HG03108 (cell line): ENCODE measurements at regions not wholly inside any gene's neighbourhood (a gene's known extent, or its start where the extent isn't known, plus 50 kb on each side); places are given as distances from the start of the nearest gene placed in this dataset.

ENCODE experiments used
- ATAC-seq: cut with Tn5 transposase; IDR thresholded peaks from one replicate; pipeline ENCODE4 v1.9.1; 2021; ENCODE audit warnings: moderate library complexity; ENCODE audit not compliant: unreplicated experiment

GRCh38 chr10:43864656-43865055, 216.0 kb upstream of the ZNF32 start:
- no peak for ATAC-seq

- no peak for ATAC-seq
Observed at GRCh38 chr10:43863859-43864591, 215.3 kb upstream of the ZNF32 start.

GRCh38 chr10:43863270-43863669, 214.6 kb upstream of the ZNF32 start:
- no peak for ATAC-seq

- no peak for ATAC-seq
Observed at GRCh38 chr10:43862756-43863155, 214.1 kb upstream of the ZNF32 start.

GRCh38 chr10:43861966-43862751, 213.5 kb upstream of the ZNF32 start:
- ATAC-seq = no peak

GRCh38 chr10:43859016-43859525, 210.4 kb upstream of the ZNF32 start:
- ATAC-seq = no peak

- no peak for ATAC-seq
Observed at GRCh38 chr10:43857931-43858315, 209.2 kb upstream of the ZNF32 start.

GRCh38 chr10:43857206-43857930, 208.7 kb upstream of the ZNF32 start:
- ATAC-seq = no peak

GRCh38 chr10:43856299-43856698, 207.6 kb upstream of the ZNF32 start:
- ATAC-seq = no peak

GRCh38 chr10:43855667-43856210, 207.1 kb upstream of the ZNF32 start:
- no peak for ATAC-seq

- ATAC-seq = no peak
Observed at GRCh38 chr10:43854007-43854406, 205.3 kb upstream of the ZNF32 start.

- no peak for ATAC-seq
Observed at GRCh38 chr10:43853369-43853768, 204.7 kb upstream of the ZNF32 start.

- ATAC-seq = no peak
Observed at GRCh38 chr10:43852644-43853214, 204.0 kb upstream of the ZNF32 start.

- no peak for ATAC-seq
Observed at GRCh38 chr10:43852149-43852548, 203.5 kb upstream of the ZNF32 start.

- ATAC-seq = no peak
Observed at GRCh38 chr10:43851030-43851429, 202.3 kb upstream of the ZNF32 start.

- no peak for ATAC-seq
Observed at GRCh38 chr10:43849551-43849950, 200.9 kb upstream of the ZNF32 start.

- no peak for ATAC-seq
Observed at GRCh38 chr10:43846968-43847367, 198.3 kb upstream of the ZNF32 start.

GRCh38 chr10:43846187-43846680, 197.6 kb upstream of the ZNF32 start:
- ATAC-seq = no peak

GRCh38 chr10:43845121-43845520, 196.4 kb upstream of the ZNF32 start:
- ATAC-seq = no peak

GRCh38 chr10:43844221-43844620, 195.5 kb upstream of the ZNF32 start:
- ATAC-seq = no peak
